ENCODE measurements at regions not wholly inside any gene's neighbourhood (a gene's known extent, or its start where the extent isn't known, plus 50 kb on each side); places are given as distances from the start of the nearest gene placed in this dataset.

DNA sequence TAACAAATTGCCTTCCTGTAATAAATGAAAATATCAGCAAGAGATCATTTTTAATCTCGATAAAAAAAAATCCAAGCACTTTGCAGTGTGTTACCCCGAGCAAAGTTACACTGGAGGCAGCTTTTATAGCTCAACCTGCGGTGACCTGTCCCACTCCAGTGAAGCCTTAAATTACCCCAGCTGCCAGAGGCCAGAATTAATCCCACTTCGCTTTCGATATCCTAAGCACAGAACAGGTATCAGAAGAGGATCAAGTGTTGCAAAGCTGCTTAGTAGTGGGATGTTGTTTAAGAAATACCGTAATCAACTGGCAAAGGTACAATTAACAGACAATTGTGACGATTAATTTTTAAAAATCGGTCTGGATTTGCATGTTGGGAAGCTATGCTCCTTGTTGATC is 314.0 kb downstream of the AGTPBP1 start:
- H3K4me3 ChIP-seq (ENCODE audit: low read length) = no peak overlapping the region

DNA sequence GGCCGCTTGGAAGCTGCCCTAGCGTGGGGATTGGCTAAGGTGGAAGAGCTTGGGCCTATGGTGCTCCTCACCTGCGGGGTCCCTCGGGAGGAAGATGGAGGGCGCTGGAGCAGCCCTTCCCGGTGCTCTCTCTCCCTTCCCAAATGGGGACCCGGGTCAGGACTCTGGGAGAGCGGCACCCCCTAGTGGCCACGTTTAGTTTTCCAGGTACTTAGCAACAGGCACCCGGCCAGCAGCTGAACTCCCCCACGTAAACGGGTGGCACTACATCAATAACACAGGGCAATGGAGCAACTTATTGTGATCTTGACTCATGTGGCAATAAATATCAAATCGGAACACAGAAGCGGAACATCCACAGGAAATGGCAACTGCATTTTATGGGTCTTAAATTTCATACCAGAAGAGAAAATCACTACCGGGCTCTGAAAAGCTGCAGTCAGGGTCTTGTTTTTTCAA is 316.6 kb downstream of the AGTPBP1 start:
- no peak overlapping the region for H3K4me3 ChIP-seq (ENCODE audit: low read length)
- no peaks in the 10 kb centered on the region for H3K36me3 ChIP-seq (ENCODE audit: control insufficient read depth, low read depth, low read length)
- H3K9me3 ChIP-seq (ENCODE audit: control insufficient read depth, low read depth, low read length) = no peaks in the 10 kb centered on the region
- no peaks in the 10 kb centered on the region for H3K27me3 ChIP-seq (ENCODE audit: control insufficient read depth, insufficient read depth, low read length)
- no peak overlapping the region for H3K27ac ChIP-seq (ENCODE audit: low read length)
- no peak overlapping the region for H3K9ac ChIP-seq (ENCODE audit: low read length)
- peaks cover 8% of the 10 kb centered on the region for H3K4me1 ChIP-seq (ENCODE audit: control insufficient read depth, low read depth, low read length)

More for the DNA sequence above, 314.0 kb downstream of the AGTPBP1 start:
- Histone ChIP-seq H3K4me1 (ENCODE audit: control insufficient read depth, low read depth, low read length) (no peaks in the 10 kb centered on the region), H3K27ac (ENCODE audit: low read length) (no peak overlapping the region), H3K9me3 (ENCODE audit: control insufficient read depth, low read depth, low read length) (no peaks in the 10 kb centered on the region), H3K27me3 (ENCODE audit: control insufficient read depth, insufficient read depth, low read length) (no peaks in the 10 kb centered on the region), H3K9ac (ENCODE audit: low read length) (no peak overlapping the region), H3K36me3 (ENCODE audit: control insufficient read depth, low read depth, low read length) (no peaks in the 10 kb centered on the region)

DNA sequence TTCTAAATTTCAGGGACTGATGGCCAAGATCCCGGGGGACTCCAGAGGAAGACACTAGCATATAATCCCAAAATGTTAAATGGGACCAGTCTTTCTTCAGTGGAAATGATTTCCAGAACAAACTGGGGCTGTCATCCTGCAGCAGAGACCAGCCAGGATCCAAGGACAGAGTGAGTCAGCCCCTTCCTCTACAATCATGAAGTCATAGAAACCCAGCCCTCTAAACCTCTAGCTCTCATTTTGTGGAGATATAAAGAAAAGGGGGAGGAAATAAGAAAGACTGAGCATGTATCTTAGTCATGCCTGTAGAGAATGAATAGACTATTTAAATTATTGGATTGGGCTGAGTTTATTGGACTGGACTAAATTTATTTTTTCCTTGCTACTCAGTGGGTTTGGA is 318.3 kb downstream of the AGTPBP1 start:
- H3K27me3 ChIP-seq (ENCODE audit: control insufficient read depth, insufficient read depth, low read length) = no peaks in the 10 kb centered on the region
- H3K4me3 ChIP-seq (ENCODE audit: low read length) = no peak overlapping the region
- H3K36me3 ChIP-seq (ENCODE audit: control insufficient read depth, low read depth, low read length) = no peaks in the 10 kb centered on the region
- no peak overlapping the region for H3K27ac ChIP-seq (ENCODE audit: low read length)
- peaks cover 8% of the 10 kb centered on the region for H3K4me1 ChIP-seq (ENCODE audit: control insufficient read depth, low read depth, low read length)
- no peaks in the 10 kb centered on the region for H3K9me3 ChIP-seq (ENCODE audit: control insufficient read depth, low read depth, low read length)
- H3K9ac ChIP-seq (ENCODE audit: low read length) = no peak overlapping the region

- peaks cover 8% of the 10 kb centered on the region for H3K4me1 ChIP-seq (ENCODE audit: control insufficient read depth, low read depth, low read length)
- no peaks in the 10 kb centered on the region for H3K9me3 ChIP-seq (ENCODE audit: control insufficient read depth, low read depth, low read length)
These were observed 320.1 kb downstream of the AGTPBP1 start for GRCh38 chr9:85421641-85422040.

DNA sequence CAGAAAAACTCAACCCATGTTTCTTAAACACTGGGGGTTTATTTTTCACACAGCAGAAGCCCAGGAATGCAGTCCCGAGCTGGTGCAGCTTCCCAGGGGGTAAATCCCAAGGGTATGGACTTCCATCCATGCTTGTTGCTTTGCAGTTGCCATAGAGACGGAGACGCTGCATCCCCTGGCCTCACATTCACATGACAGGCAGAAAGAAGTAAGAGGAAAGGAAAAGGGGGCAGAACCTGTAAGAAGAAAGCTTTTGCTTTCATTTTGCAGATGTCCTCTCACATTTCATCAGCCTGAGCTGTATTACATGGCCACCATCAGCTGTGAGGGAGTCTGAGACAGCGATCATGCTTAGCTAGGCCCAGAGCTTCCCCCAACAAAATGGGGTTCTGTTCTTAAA is 321.0 kb downstream of the AGTPBP1 start:
- H3K36me3 ChIP-seq (ENCODE audit: control insufficient read depth, low read depth, low read length) = no peaks in the 10 kb centered on the region
- H3K27ac ChIP-seq (ENCODE audit: low read length) = peak overlapping the region; percentile 22
- H3K27me3 ChIP-seq (ENCODE audit: control insufficient read depth, insufficient read depth, low read length) = no peaks in the 10 kb centered on the region
- H3K4me3 ChIP-seq (ENCODE audit: low read length) = no peak overlapping the region
- peaks cover 9% of the 10 kb centered on the region for H3K4me1 ChIP-seq (ENCODE audit: control insufficient read depth, low read depth, low read length)
- peak overlapping the region; percentile 41 for H3K9ac ChIP-seq (ENCODE audit: low read length)
- no peaks in the 10 kb centered on the region for H3K9me3 ChIP-seq (ENCODE audit: control insufficient read depth, low read depth, low read length)

More at GRCh38 chr9:85421641-85422040, 320.1 kb downstream of the AGTPBP1 start:
- no peak overlapping the region for H3K9ac ChIP-seq (ENCODE audit: low read length)
- H3K36me3 ChIP-seq (ENCODE audit: control insufficient read depth, low read depth, low read length) = no peaks in the 10 kb centered on the region
- no peak overlapping the region for H3K4me3 ChIP-seq (ENCODE audit: low read length)
- H3K27me3 ChIP-seq (ENCODE audit: control insufficient read depth, insufficient read depth, low read length) = no peaks in the 10 kb centered on the region
- no peak overlapping the region for H3K27ac ChIP-seq (ENCODE audit: low read length)

- no peaks in the 10 kb centered on the region for H3K9me3 ChIP-seq (ENCODE audit: control insufficient read depth, low read depth, low read length)
- no peaks in the 10 kb centered on the region for H3K36me3 ChIP-seq (ENCODE audit: control insufficient read depth, low read depth, low read length)
- H3K27ac ChIP-seq (ENCODE audit: low read length) = no peak overlapping the region
- H3K27me3 ChIP-seq (ENCODE audit: control insufficient read depth, insufficient read depth, low read length) = no peaks in the 10 kb centered on the region
- no peak overlapping the region for H3K9ac ChIP-seq (ENCODE audit: low read length)
- H3K4me1 ChIP-seq (ENCODE audit: control insufficient read depth, low read depth, low read length) = peaks cover 26% of the 10 kb centered on the region
- no peak overlapping the region for H3K4me3 ChIP-seq (ENCODE audit: low read length)
These were observed 324.1 kb downstream of the AGTPBP1 start for GRCh38 chr9:85417674-85418073.

- no peaks in the 10 kb centered on the region for H3K27me3 ChIP-seq (ENCODE audit: control insufficient read depth, insufficient read depth, low read length)
- H3K4me1 ChIP-seq (ENCODE audit: control insufficient read depth, low read depth, low read length) = peaks cover 26% of the 10 kb centered on the region
- H3K9ac ChIP-seq (ENCODE audit: low read length) = no peak overlapping the region
- H3K27ac ChIP-seq (ENCODE audit: low read length) = no peak overlapping the region
- no peaks in the 10 kb centered on the region for H3K36me3 ChIP-seq (ENCODE audit: control insufficient read depth, low read depth, low read length)
- H3K9me3 ChIP-seq (ENCODE audit: control insufficient read depth, low read depth, low read length) = no peaks in the 10 kb centered on the region
- H3K4me3 ChIP-seq (ENCODE audit: low read length) = no peak overlapping the region
These were observed 325.0 kb downstream of the AGTPBP1 start for GRCh38 chr9:85416715-85417114.

DNA sequence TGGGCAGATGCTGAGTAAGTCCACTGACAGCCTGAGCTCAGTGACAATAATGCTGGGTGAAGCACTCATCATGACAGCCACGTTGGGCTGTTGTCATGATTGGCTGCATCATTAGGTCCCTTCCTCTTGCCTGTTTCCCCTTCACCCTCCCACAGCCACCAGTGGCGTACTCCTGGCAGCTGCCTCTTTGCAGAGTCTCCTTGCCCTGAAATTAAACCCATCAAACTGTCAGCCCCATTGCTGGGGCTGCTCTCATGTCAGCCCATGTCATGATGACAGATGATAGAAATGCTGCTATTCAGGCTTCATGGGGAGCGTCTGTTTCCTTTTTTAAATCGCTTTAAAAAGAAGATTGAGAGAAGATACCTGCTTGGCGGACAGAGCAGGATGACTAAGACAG is 327.4 kb downstream of the AGTPBP1 start:
- no peaks in the 10 kb centered on the region for H3K9me3 ChIP-seq (ENCODE audit: control insufficient read depth, low read depth, low read length)
- no peaks in the 10 kb centered on the region for H3K36me3 ChIP-seq (ENCODE audit: control insufficient read depth, low read depth, low read length)
- peaks cover 18% of the 10 kb centered on the region for H3K4me1 ChIP-seq (ENCODE audit: control insufficient read depth, low read depth, low read length)
- no peak overlapping the region for H3K27ac ChIP-seq (ENCODE audit: low read length)
- no peak overlapping the region for H3K4me3 ChIP-seq (ENCODE audit: low read length)
- H3K27me3 ChIP-seq (ENCODE audit: control insufficient read depth, insufficient read depth, low read length) = no peaks in the 10 kb centered on the region
- no peak overlapping the region for H3K9ac ChIP-seq (ENCODE audit: low read length)

- Histone ChIP-seq H3K9me3 (ENCODE audit: control insufficient read depth, low read depth, low read length) (no peaks in the 10 kb centered on the region), H3K4me3 (ENCODE audit: low read length) (no peak overlapping the region), H3K9ac (ENCODE audit: low read length) (no peak overlapping the region), H3K36me3 (ENCODE audit: control insufficient read depth, low read depth, low read length) (no peaks in the 10 kb centered on the region), H3K27me3 (ENCODE audit: control insufficient read depth, insufficient read depth, low read length) (no peaks in the 10 kb centered on the region), H3K27ac (ENCODE audit: low read length) (no peak overlapping the region), H3K4me1 (ENCODE audit: control insufficient read depth, low read depth, low read length) (no peaks in the 10 kb centered on the region)
These were observed 333.3 kb downstream of the AGTPBP1 start for GRCh38 chr9:85408494-85408893.

GRCh38 chr9:85405566-85405950 is 336.2 kb downstream of the AGTPBP1 start:
- Histone ChIP-seq H3K27ac (ENCODE audit: low read length) (no peak overlapping the region), H3K4me1 (ENCODE audit: control insufficient read depth, low read depth, low read length) (peaks cover 4% of the 10 kb centered on the region), H3K4me3 (ENCODE audit: low read length) (no peak overlapping the region), H3K9me3 (ENCODE audit: control insufficient read depth, low read depth, low read length) (no peaks in the 10 kb centered on the region), H3K9ac (ENCODE audit: low read length) (no peak overlapping the region), H3K27me3 (ENCODE audit: control insufficient read depth, insufficient read depth, low read length) (no peaks in the 10 kb centered on the region), H3K36me3 (ENCODE audit: control insufficient read depth, low read depth, low read length) (no peaks in the 10 kb centered on the region)

- Histone ChIP-seq H3K9ac (ENCODE audit: low read length) (no peak overlapping the region), H3K27ac (ENCODE audit: low read length) (no peak overlapping the region), H3K27me3 (ENCODE audit: control insufficient read depth, insufficient read depth, low read length) (no peaks in the 10 kb centered on the region), H3K9me3 (ENCODE audit: control insufficient read depth, low read depth, low read length) (no peaks in the 10 kb centered on the region), H3K36me3 (ENCODE audit: control insufficient read depth, low read depth, low read length) (no peaks in the 10 kb centered on the region), H3K4me3 (ENCODE audit: low read length) (no peak overlapping the region), H3K4me1 (ENCODE audit: control insufficient read depth, low read depth, low read length) (peaks cover 4% of the 10 kb centered on the region)
These were observed 336.7 kb downstream of the AGTPBP1 start for GRCh38 chr9:85404911-85405565.

DNA sequence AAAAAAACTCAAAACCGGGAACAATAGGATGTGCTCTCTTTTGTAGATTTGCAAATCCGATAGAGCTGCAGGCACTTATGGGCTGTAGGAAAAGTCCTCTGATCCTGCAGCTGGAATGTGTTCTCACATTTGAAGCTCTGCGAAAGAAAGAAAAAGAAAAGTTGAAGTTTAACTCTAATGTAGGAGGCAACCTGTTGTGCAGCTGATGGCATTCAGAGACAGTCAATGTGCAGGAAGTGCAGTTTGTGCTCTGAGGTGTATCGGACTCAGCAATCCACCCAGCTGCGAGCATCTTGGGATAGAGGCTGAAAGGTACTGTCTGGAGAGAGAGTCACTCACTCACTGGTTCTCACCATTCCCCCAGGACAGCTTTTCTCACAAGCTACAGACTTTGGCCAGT is 339.2 kb downstream of the AGTPBP1 start:
- no peak overlapping the region for H3K27ac ChIP-seq (ENCODE audit: low read length)
- H3K36me3 ChIP-seq (ENCODE audit: control insufficient read depth, low read depth, low read length) = no peaks in the 10 kb centered on the region
- H3K27me3 ChIP-seq (ENCODE audit: control insufficient read depth, insufficient read depth, low read length) = no peaks in the 10 kb centered on the region
- peaks cover 4% of the 10 kb centered on the region for H3K4me1 ChIP-seq (ENCODE audit: control insufficient read depth, low read depth, low read length)
- no peak overlapping the region for H3K4me3 ChIP-seq (ENCODE audit: low read length)
- H3K9me3 ChIP-seq (ENCODE audit: control insufficient read depth, low read depth, low read length) = no peaks in the 10 kb centered on the region
- no peak overlapping the region for H3K9ac ChIP-seq (ENCODE audit: low read length)
